ENCODE measurements at regions not wholly inside any gene's neighbourhood (a gene's known extent, or its start where the extent isn't known, plus 50 kb on each side); places are given as distances from the start of the nearest gene placed in this dataset.
"Not testable (repeated sequence)": the region's sequence is repeated elsewhere in the genome, so short reads cannot be mapped to it uniquely, and the experiment has no call there.

- not testable (repeated sequence) for TF ChIP-seq MAFG (CRISPR knock-in tag; IDR thresholded peaks at IDR 0.05); POLR2A (IDR thresholded peaks at IDR 0.05; ENCODE audit: insufficient read depth in 1 of 2, low read depth in 2 of 2, low read length in 2 of 2); SUZ12 (IDR thresholded peaks at IDR 0.05; ENCODE audit: low read depth, low read length); CTCF (CRISPR knock-in tag; IDR thresholded peaks at IDR 0.05); ZNF556 (CRISPR knock-in tag; IDR thresholded peaks at IDR 0.05; ENCODE audit: borderline replicate concordance)
Measured at GRCh38 chr21:6130734-6131133, 4390.6 kb upstream of the TPTE start.
